H1 (cell line): ENCODE measurements at regions not wholly inside any gene's neighbourhood (a gene's known extent, or its start where the extent isn't known, plus 50 kb on each side); places are given as distances from the start of the nearest gene placed in this dataset.

ENCODE experiments used
- CTCF ChIA-PET: fragments of 300-600 bp; sonication (Branson Sonifier 250); formaldehyde crosslinking; loops from one replicate; lab custom pipeline; 2021; ENCODE audit not compliant: partially characterized antibody; lab: Charles Lee
- POLR2A ChIA-PET: fragments of 300-600 bp; sonication (Branson Sonifier 250); formaldehyde crosslinking; loops from one replicate; lab custom pipeline; 2021; ENCODE audit warnings: inconsistent platforms; ENCODE audit not compliant: partially characterized antibody; lab: Charles Lee
- DNase-seq, 2 experiments: peaks; one replicate each; pipeline versions ENCODE4 v3.0.0 to v3.0.0-alpha.2; 2010 to 2022; ENCODE audit warnings: low spot score in 2 of 2, low read depth in 1 of 2, mixed read lengths in 1 of 2
- FAIRE-seq: peaks from 2 replicates; lab custom pipeline; 2011; peaks lifted over from hg19 to GRCh38; lab: Jason Lieb, UNC
- H2AFZ ChIP-seq: 2 replicates; pipeline ENCODE4 v1.8.1; 2012; ENCODE audit warnings: low read length, inconsistent platforms
- H2AK5ac ChIP-seq: 2 replicates; pipeline ENCODE4 v1.6.1; 2013; ENCODE audit warnings: low read depth, low read length
- H2BK120ac ChIP-seq: replicated peaks from 2 replicates; pipeline ENCODE3; 2013; ENCODE audit warnings: low read depth, low read length, inconsistent platforms
- H2BK12ac ChIP-seq: 2 replicates; pipeline ENCODE4 v1.6.1; 2013; ENCODE audit warnings: low read depth, low read length
- H2BK15ac ChIP-seq: 2 replicates; pipeline ENCODE4 v1.6.1; 2013; ENCODE audit warnings: low read length
- H2BK20ac ChIP-seq: 2 replicates; pipeline ENCODE4 v1.6.1; 2013; ENCODE audit warnings: low read length
- H2BK5ac ChIP-seq: 2 replicates; pipeline ENCODE4 v1.6.1; 2013; ENCODE audit warnings: low read depth, low read length
- H3K14ac ChIP-seq: 2 replicates; pipeline ENCODE4 v1.6.1; 2013; ENCODE audit warnings: inconsistent platforms; ENCODE audit not compliant: insufficient read length
- H3K18ac ChIP-seq: 2 replicates; pipeline ENCODE4 v1.6.1; 2013; ENCODE audit warnings: low read length; ENCODE audit errors: extremely low read depth
- H3K23ac ChIP-seq: 2 replicates; pipeline ENCODE4 v1.6.1; 2013; ENCODE audit warnings: inconsistent platforms; ENCODE audit not compliant: insufficient read length
- H3K23me2 ChIP-seq: 2 replicates; pipeline ENCODE4 v1.6.1; 2013; ENCODE audit warnings: low read depth, low read length
- H3K27ac ChIP-seq: 2 replicates; pipeline ENCODE4 v1.6.1; 2011; ENCODE audit warnings: low read depth, low read length, inconsistent platforms
- H3K27me3 ChIP-seq, 4 experiments: replicated peaks in 1 of 4; 1 replicate in 1 of 4; 2 replicates in 3 of 4; pipeline versions ENCODE4 v1.6.1 to v1.8.1; 2011 to 2013; ENCODE audit warnings: low read length in 3 of 4, mild to moderate bottlenecking in 3 of 4, inconsistent platforms in 2 of 4, mixed read lengths in 2 of 4, moderate library complexity in 1 of 4; ENCODE audit not compliant: control insufficient read depth in 3 of 4, insufficient read depth in 3 of 4; ENCODE audit errors: extremely low read depth in 1 of 4
- H3K36me3 ChIP-seq, 4 experiments: 2 replicates each; pipeline versions ENCODE4 v1.6.1 to v1.8.1; 2011 to 2013; ENCODE audit warnings: mild to moderate bottlenecking in 4 of 4, low read length in 3 of 4, moderate library complexity in 2 of 4, control low read depth in 1 of 4, inconsistent platforms in 1 of 4; ENCODE audit not compliant: insufficient read depth in 4 of 4, control insufficient read depth in 2 of 4
- H3K4ac ChIP-seq: replicated peaks from 2 replicates; pipeline ENCODE3; 2013; ENCODE audit warnings: low read length, low read depth, mixed read lengths, inconsistent platforms; ENCODE audit not compliant: insufficient read length
- H3K4me1 ChIP-seq, 4 experiments: replicated peaks in 1 of 4; 1 replicate in 1 of 4; 2 replicates in 3 of 4; pipeline versions ENCODE4 v1.6.1 to v1.8.1; 2011 to 2013; ENCODE audit warnings: low read length in 3 of 4, inconsistent platforms in 2 of 4, mixed read lengths in 1 of 4; ENCODE audit not compliant: insufficient read depth in 4 of 4, control insufficient read depth in 3 of 4
- H3K4me2 ChIP-seq, 2 experiments: 2 replicates each; pipeline versions ENCODE4 v1.6.1 to v1.8.1; 2011 to 2013; ENCODE audit warnings: low read depth in 2 of 2, low read length in 2 of 2, control low read depth in 1 of 2, inconsistent platforms in 1 of 2, mild to moderate bottlenecking in 1 of 2; ENCODE audit not compliant: insufficient read depth in 1 of 2
- H3K4me3 ChIP-seq, 4 experiments: fragments of 200-600, 300-600 bp in 1 of 4; sonication (generic), shearing (Covaris generic), sonication (Bioruptor Twin) in 1 of 4; 2 replicates each; pipeline versions ENCODE4 v1.5.1 to v1.8.1; 2011 to 2016; ENCODE audit warnings: low read length in 4 of 4, low read depth in 3 of 4, control low read depth in 2 of 4, inconsistent platforms in 2 of 4, mild to moderate bottlenecking in 2 of 4, mixed read lengths in 1 of 4, moderate library complexity in 1 of 4; ENCODE audit not compliant: insufficient read depth in 2 of 4; ENCODE audit errors: extremely low read depth in 1 of 4
- H3K56ac ChIP-seq: replicated peaks from 2 replicates; pipeline ENCODE3; 2013; ENCODE audit warnings: low read depth, mild to moderate bottlenecking, mixed read lengths, low read length, inconsistent platforms; ENCODE audit not compliant: insufficient read length
- H3K79me1 ChIP-seq: 2 replicates; pipeline ENCODE4 v1.6.1; 2013; ENCODE audit warnings: low read depth, low read length, control low read depth
- H3K79me2 ChIP-seq, 2 experiments: 2 replicates each; pipeline versions ENCODE4 v1.6.1 to v1.8.1; 2012 to 2013; ENCODE audit warnings: low read length in 2 of 2, mild to moderate bottlenecking in 2 of 2, inconsistent platforms in 1 of 2; ENCODE audit not compliant: insufficient read depth in 2 of 2, control insufficient read depth in 1 of 2
- H3K9ac ChIP-seq, 4 experiments: replicated peaks in 1 of 4; 1 replicate in 1 of 4; 2 replicates in 3 of 4; pipeline versions ENCODE4 v1.6.1 to v1.8.1; 2011 to 2013; ENCODE audit warnings: low read depth in 3 of 4, low read length in 3 of 4, control low read depth in 2 of 4, mild to moderate bottlenecking in 2 of 4, moderate library complexity in 2 of 4, inconsistent platforms in 1 of 4; ENCODE audit errors: extremely low read depth in 1 of 4
- H3K9me3 ChIP-seq, 2 experiments: 2 replicates each; pipeline versions ENCODE4 v1.6.1 to v1.8.1; 2012 to 2013; ENCODE audit warnings: mild to moderate bottlenecking in 2 of 2, moderate library complexity in 2 of 2, control low read depth in 1 of 2, inconsistent platforms in 1 of 2, low read depth in 1 of 2, low read length in 1 of 2, mixed read lengths in 1 of 2; ENCODE audit not compliant: insufficient read depth in 2 of 2
- H4K20me1 ChIP-seq, 2 experiments: replicated peaks in 1 of 2; 2 replicates each; pipeline versions ENCODE3 to v1.8.1; 2011 to 2013; ENCODE audit warnings: inconsistent platforms in 2 of 2, low read length in 2 of 2, mild to moderate bottlenecking in 1 of 2; ENCODE audit not compliant: insufficient read depth in 2 of 2, control insufficient read depth in 1 of 2
- H4K5ac ChIP-seq: 2 replicates; pipeline ENCODE4 v1.6.1; 2013; ENCODE audit warnings: low read length, low read depth, mixed read lengths, inconsistent platforms; ENCODE audit not compliant: insufficient read length
- H4K8ac ChIP-seq: 2 replicates; pipeline ENCODE4 v1.8.0; 2013; ENCODE audit warnings: mild to moderate bottlenecking, moderate library complexity, low read length, inconsistent platforms; ENCODE audit not compliant: insufficient read depth; ENCODE audit errors: extremely low read depth
- H4K91ac ChIP-seq: replicated peaks from 2 replicates; pipeline ENCODE3; 2013; ENCODE audit warnings: low read length, mixed read lengths, inconsistent platforms; ENCODE audit not compliant: insufficient read length
- ASH2L ChIP-seq: fragments of 200-600, 300-600 bp; sonication (generic); IDR thresholded peaks from one replicate; pipeline ENCODE4 v1.7.1; 2017; ENCODE audit warnings: low read length
- BACH1 ChIP-seq: IDR thresholded peaks from 2 replicates; pipeline ENCODE4 v1.6.1; 2012; ENCODE audit warnings: low read length, improper control_type of control experiment
- CBX5 ChIP-seq: fragments of 300-800, 300-1000 bp; sonication (generic); IDR thresholded peaks from 2 replicates; pipeline ENCODE4 v1.7.1; 2016; ENCODE audit warnings: antibody characterized with exemption, low read length, low read depth
- EGR1 ChIP-seq: IDR thresholded peaks from 2 replicates; pipeline ENCODE4 v1.6.1; 2011; ENCODE audit warnings: low read depth, low read length, borderline replicate concordance
- EP300 ChIP-seq, 2 experiments: IDR thresholded peaks; 1 replicate in 1 of 2; 2 replicates in 1 of 2; pipeline ENCODE4 v1.6.1; 2011 to 2012; ENCODE audit warnings: low read depth in 2 of 2, low read length in 2 of 2, mild to moderate bottlenecking in 2 of 2, borderline replicate concordance in 1 of 2, inconsistent platforms in 1 of 2, moderate library complexity in 1 of 2
- GTF2F1 ChIP-seq: IDR thresholded peaks from 2 replicates; pipeline ENCODE4 v1.6.1; 2012; ENCODE audit warnings: low read depth, low read length, improper control_type of control experiment, borderline replicate concordance
- HDAC6 ChIP-seq: IDR thresholded peaks from one replicate; pipeline ENCODE4 v1.7.1; 2012; ENCODE audit warnings: low read depth, mild to moderate bottlenecking, inconsistent platforms, low read length, moderate library complexity
- JUN ChIP-seq: IDR thresholded peaks from 2 replicates; pipeline ENCODE4 v1.6.1; 2011; ENCODE audit warnings: low read depth, mild to moderate bottlenecking, improper control_type of control experiment, low read length
- NRF1 ChIP-seq: IDR thresholded peaks from 2 replicates; pipeline ENCODE4 v1.6.1; 2011; ENCODE audit warnings: mild to moderate bottlenecking, low read depth, low read length, improper control_type of control experiment
- RXRA ChIP-seq: IDR thresholded peaks from 2 replicates; pipeline ENCODE4 v1.6.1; 2011; ENCODE audit warnings: low read depth, mild to moderate bottlenecking, low read length, moderate library complexity; ENCODE audit not compliant: insufficient read depth
- SIRT6 ChIP-seq: IDR thresholded peaks from one replicate; pipeline ENCODE4 v1.7.1; 2012; ENCODE audit warnings: low read length, inconsistent platforms
- SRF ChIP-seq: IDR thresholded peaks from 2 replicates; pipeline ENCODE4 v1.6.1; 2011; ENCODE audit warnings: mild to moderate bottlenecking, low read depth, low read length, moderate library complexity
- TAF1 ChIP-seq: IDR thresholded peaks from 2 replicates; pipeline ENCODE4 v1.6.1; 2011; ENCODE audit warnings: mild to moderate bottlenecking, low read depth, low read length
- TAF7 ChIP-seq: optimal IDR thresholded peaks from 2 replicates; pipeline ENCODE3; 2011; ENCODE audit warnings: low read depth, mild to moderate bottlenecking, inconsistent platforms, low read length, moderate library complexity, borderline replicate concordance
- ZNF274 ChIP-seq: IDR thresholded peaks from 2 replicates; pipeline ENCODE4 v1.7.0; 2012; ENCODE audit warnings: low read length, borderline replicate concordance; ENCODE audit errors: extremely low read depth
- WGBS, 2 experiments: shearing (Covaris generic) in 1 of 2; methylation state at CpG; one replicate each; pipeline versions ENCODE4 v1.1.6 to v1.1.7; 2013 to 2015; ENCODE audit warnings: low lambda C conversion rate in 2 of 2, mixed read lengths in 2 of 2, inconsistent platforms in 1 of 2, low coverage in 1 of 2, missing lambda C conversion rate in 1 of 2; ENCODE audit not compliant: insufficient replicate concordance in 2 of 2, insufficient coverage in 1 of 2, insufficient read length in 1 of 2; ENCODE audit errors: extremely low coverage in 1 of 2, missing lambda C conversion rate in 1 of 2; 5-methylcytosine and 5-hydroxymethylcytosine counted together

GRCh38 chr10:52701647-52702046, 70.9 kb downstream of the MBL2 start:
- Histone ChIP-seq H3K27ac (no peak overlapping the region), H2BK20ac (no peak overlapping the region), H4K8ac (no peak overlapping the region), H2BK5ac (no peak overlapping the region), H2BK12ac (no peak overlapping the region), H3K14ac (no peak overlapping the region), H3K4me2 (no peak overlapping the region), H2BK15ac (no peak overlapping the region), H3K9ac (no peak overlapping the region), H3K4ac (no peak overlapping the region), H3K23ac (no peak overlapping the region), H4K5ac (no peak overlapping the region), H3K9me3 (no peaks in the 10 kb centered on the region), H3K56ac (no peak overlapping the region), H4K20me1 (no peaks in the 10 kb centered on the region), H3K79me2 (no peaks in the 10 kb centered on the region), H4K91ac (no peak overlapping the region), H3K23me2 (no peaks in the 10 kb centered on the region), H3K27me3 (no peaks in the 10 kb centered on the region), H3K18ac (no peak overlapping the region), H2AFZ (no peak overlapping the region), H3K79me1 (no peaks in the 10 kb centered on the region), H3K4me3 (no peak overlapping the region), H3K36me3 (no peaks in the 10 kb centered on the region), H2BK120ac (no peak overlapping the region), H3K4me1 (no peaks in the 10 kb centered on the region), H2AK5ac (no peak overlapping the region)
- TF ChIP-seq SIRT6 (no peak), NRF1 (no peak), TAF7 (no peak), HDAC6 (no peak), ZNF274 (no peak), TAF1 (no peak), ASH2L (no peak), EP300 (IDR thresholded peaks at IDR 0.05; ENCODE audit: borderline replicate concordance in 1 of 2, low read depth in 2 of 2, low read length in 2 of 2) (no peak), SRF (no peak), JUN (no peak), GTF2F1 (no peak), EGR1 (no peak), BACH1 (no peak), CBX5 (no peak), RXRA (no peak)
- CTCF ChIA-PET = interaction anchor here (1.0 kb wide), 1 partner anchor 43 kb away, joined by 3 read pairs; no protein-coding TSS in a partner anchor
- 39% methylated on average over 2 of the region's 2 CpGs; no CpG with 5 or more reads in 1 of the 2 experiments for WGBS, 2 experiments
- DNase-seq (no peak), FAIRE-seq (no peak)
- POLR2A ChIA-PET = no interaction called here
